ENCODE measurements at regions not wholly inside any gene's neighbourhood (a gene's known extent, or its start where the extent isn't known, plus 50 kb on each side); places are given as distances from the start of the nearest gene placed in this dataset.

DNA sequence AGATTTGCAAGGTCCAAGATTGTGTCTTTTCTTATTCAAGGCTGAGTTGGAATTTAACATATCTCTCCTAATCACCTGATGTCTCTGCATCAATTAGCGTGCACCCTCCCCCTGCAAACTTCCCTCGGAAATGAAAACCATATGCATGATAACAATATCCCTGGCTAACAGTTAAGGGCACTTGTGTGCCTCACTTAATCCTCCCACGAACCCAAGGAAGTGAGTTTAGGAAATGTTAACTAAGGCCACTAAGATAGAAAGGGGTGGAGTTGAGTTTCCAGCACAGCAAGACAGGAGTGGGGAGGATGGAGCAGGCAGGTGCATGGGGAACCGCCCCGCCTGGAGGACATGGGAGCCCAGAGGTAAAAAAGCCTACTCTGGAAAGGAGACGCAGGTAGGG is 52.4 kb upstream of the PTMA start:
- H3K36me3 Mint-ChIP-seq (ENCODE audit: low read depth, unreplicated experiment), result peaks cover 3% of the 10 kb centered on the region
- H3K9me3 Mint-ChIP-seq (ENCODE audit: unreplicated experiment), result no peaks in the 10 kb centered on the region
- no peak overlapping the region for H3K4me3 Mint-ChIP-seq (ENCODE audit: unreplicated experiment)
- no peak for DNase-seq (ENCODE audit: low spot score)
- TF ChIP-seq, protein P1, sequence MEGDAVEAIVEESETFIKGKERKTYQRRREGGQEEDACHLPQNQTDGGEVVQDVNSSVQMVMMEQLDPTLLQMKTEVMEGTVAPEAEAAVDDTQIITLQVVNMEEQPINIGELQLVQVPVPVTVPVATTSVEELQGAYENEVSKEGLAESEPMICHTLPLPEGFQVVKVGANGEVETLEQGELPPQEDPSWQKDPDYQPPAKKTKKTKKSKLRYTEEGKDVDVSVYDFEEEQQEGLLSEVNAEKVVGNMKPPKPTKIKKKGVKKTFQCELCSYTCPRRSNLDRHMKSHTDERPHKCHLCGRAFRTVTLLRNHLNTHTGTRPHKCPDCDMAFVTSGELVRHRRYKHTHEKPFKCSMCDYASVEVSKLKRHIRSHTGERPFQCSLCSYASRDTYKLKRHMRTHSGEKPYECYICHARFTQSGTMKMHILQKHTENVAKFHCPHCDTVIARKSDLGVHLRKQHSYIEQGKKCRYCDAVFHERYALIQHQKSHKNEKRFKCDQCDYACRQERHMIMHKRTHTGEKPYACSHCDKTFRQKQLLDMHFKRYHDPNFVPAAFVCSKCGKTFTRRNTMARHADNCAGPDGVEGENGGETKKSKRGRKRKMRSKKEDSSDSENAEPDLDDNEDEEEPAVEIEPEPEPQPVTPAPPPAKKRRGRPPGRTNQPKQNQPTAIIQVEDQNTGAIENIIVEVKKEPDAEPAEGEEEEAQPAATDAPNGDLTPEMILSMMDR (IDR thresholded peaks at IDR 0.05; ENCODE audit: unreplicated experiment), result no peak
- peaks cover 4% of the 10 kb centered on the region for H3K27me3 Mint-ChIP-seq (ENCODE audit: unreplicated experiment)
- H3K27ac Mint-ChIP-seq (ENCODE audit: unreplicated experiment), result no peak overlapping the region
- H3K4me1 Mint-ChIP-seq (ENCODE audit: unreplicated experiment), result no peaks in the 10 kb centered on the region

Data from endothelial cell (in vitro differentiated cells).